ENCODE measurements at regions not wholly inside any gene's neighbourhood (a gene's known extent, or its start where the extent isn't known, plus 50 kb on each side); places are given as distances from the start of the nearest gene placed in this dataset.

GRCh38 chr17:14428648-14429029, 127.8 kb downstream of the HS3ST3B1 start:
- TF ChIP-seq EZH2phosphoT487 (IDR thresholded peaks at IDR 0.05; ENCODE audit: low read depth) = no peak
- TF ChIP-seq, protein P1, sequence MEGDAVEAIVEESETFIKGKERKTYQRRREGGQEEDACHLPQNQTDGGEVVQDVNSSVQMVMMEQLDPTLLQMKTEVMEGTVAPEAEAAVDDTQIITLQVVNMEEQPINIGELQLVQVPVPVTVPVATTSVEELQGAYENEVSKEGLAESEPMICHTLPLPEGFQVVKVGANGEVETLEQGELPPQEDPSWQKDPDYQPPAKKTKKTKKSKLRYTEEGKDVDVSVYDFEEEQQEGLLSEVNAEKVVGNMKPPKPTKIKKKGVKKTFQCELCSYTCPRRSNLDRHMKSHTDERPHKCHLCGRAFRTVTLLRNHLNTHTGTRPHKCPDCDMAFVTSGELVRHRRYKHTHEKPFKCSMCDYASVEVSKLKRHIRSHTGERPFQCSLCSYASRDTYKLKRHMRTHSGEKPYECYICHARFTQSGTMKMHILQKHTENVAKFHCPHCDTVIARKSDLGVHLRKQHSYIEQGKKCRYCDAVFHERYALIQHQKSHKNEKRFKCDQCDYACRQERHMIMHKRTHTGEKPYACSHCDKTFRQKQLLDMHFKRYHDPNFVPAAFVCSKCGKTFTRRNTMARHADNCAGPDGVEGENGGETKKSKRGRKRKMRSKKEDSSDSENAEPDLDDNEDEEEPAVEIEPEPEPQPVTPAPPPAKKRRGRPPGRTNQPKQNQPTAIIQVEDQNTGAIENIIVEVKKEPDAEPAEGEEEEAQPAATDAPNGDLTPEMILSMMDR (IDR thresholded peaks at IDR 0.05; ENCODE audit: low read depth, low read length) = no peak
